GM18502 (cell line): ENCODE measurements at regions not wholly inside any gene's neighbourhood (a gene's known extent, or its start where the extent isn't known, plus 50 kb on each side); places are given as distances from the start of the nearest gene placed in this dataset.
A peak's percentile ranks its signal among the peaks of the same experiment; 100 is the strongest.
"Not testable (repeated sequence)": the region's sequence is repeated elsewhere in the genome, so short reads cannot be mapped to it uniquely, and the experiment has no call there.

Source experiments
- ATAC-seq: cut with Tn5 transposase; IDR thresholded peaks from one replicate; pipeline ENCODE4 v1.9.1; 2021; ENCODE audit warnings: mild to moderate bottlenecking; ENCODE audit not compliant: unreplicated experiment, poor library complexity

DNA sequence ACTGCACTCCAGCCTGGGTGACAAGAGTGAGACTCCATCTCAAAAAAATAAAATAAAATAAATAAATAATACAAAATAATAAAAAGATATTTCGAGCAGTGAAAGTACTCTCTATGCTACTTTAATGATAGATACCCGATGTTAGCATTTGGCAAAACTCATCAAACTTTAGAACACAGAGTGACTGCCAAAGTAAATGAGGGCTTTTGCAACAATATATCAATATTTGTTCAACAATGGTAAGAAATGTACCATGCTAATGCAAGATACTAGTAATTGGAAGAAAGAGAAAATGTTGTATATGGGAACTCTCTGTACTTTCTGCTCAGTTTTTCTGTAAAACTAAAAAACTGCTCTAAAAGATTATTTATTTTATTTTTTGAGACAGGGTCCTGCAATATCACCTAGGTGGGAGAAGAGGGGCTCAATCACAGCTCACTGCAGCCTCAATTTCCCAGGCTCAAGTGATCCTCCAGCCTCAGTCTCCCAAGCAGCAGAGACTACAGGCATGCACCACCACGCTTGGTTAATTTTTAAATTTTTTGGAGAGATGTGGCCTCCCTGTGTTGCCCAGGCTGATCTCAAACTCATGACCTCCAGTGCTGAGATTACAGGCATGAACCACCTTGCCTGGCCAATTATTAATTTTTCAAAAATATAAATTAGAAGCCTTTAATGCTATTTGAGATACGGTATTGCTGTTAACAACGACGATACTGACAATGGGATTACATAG is 650.5 kb upstream of the NR2F2 start:
- no peak for ATAC-seq

DNA sequence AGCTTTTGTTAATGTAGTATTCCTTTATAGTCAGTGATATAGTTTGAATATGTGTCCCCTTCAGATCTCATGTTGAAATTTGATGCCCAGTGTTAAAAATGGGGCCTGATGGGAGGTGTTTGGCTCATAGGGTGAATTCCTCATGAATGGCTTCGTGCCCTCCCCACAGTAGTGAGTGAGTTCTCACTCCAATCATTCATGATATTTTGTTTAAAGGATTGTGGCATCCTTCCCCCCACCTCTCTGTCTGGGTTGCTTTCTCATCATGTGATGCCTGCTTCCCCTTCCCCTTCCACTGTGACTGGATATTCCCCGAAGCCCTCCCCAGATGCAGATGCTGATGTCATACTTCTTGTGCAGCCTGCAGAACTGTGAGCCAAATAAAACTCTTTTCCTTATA is 649.8 kb upstream of the NR2F2 start:
- no peak for ATAC-seq

DNA sequence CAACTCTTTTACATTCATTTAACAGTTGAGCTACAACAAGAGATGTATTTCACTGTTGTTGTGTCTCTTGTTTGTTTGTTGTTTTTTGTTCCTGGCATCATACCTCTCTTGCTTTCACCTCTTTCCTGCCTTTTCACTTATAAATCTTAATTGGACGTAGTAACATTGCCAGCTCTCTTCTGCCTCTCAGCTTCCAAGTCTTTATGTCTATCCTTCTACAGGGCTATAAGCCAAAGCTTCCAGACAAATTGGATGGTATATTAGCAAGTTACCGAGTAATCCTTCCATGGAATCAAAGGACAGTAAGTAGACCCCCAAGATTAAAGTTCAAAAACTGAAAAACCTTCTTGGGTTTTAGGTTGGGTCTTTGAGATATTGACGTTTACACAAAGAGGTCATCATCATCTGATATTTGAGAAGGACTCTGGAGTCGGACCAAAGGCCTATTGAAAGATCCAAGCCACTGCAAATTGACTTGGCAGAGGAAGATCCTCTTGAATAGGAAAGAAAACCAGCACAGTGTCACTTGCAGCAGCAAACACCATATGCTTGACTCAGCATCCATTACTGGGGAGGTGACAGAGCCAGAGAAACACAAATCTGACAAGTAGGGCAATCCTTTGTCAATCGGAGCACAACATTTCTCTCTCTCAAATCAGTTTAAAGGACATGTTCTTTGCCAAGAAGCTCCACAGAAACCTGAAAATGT is 648.5 kb upstream of the NR2F2 start:
- no peak for ATAC-seq

DNA sequence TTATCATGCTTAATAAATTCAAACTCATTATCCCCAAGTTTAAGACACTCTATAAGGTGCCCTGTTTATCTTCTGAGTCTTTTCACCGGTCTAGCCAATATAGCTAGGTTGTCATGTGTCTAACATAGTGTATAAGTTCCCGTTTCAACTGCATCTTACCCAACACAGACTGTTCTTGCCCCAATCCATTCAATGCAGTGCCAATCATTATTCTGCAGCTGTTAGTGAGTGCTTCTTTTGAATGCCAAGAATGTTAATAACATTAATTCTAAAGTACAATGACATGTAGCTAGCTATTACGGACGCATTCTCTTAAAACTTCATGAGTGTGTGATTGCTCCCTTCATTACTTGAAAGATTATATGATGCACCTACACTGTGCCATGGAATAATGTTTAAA is 646.4 kb upstream of the NR2F2 start:
- no peak for ATAC-seq

DNA sequence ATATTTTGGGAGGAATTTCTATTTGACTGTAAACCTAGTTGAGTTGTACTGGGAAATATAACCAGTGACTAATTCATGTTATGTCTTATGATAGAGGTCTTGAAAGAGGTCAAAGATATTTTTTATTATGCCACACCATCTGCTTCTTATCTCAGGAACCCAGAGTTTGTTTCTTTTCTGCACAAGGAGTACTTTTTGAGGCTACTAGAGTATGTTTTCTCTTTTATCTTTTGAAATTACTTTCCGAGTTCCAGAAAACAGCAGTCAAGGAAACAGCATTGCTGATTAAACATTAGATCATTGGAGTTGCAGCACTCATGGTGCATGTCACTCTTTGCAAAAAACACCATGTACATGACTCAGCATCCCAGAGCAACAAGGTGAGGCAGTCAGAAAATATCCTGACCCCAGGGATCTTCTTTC is 645.8 kb upstream of the NR2F2 start:
- no peak for ATAC-seq

DNA sequence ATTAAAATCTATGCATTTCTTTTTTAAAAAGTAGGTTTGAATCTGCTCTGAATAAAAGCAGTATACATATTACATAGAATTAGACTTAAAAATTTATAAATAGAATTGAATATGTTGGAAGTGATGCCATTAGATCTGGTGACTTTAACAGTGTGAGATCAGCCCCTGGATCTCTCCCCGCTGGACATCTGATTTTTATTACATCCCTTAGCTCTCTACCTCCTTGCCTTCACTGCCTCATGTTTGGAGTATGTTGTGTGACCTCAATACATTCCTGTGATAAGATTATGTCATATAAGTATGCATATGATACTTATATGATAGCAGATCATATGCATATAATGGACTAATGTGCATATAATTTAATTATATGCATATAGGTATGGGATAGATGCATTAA is 643.4 kb upstream of the NR2F2 start:
- no peak for ATAC-seq

DNA sequence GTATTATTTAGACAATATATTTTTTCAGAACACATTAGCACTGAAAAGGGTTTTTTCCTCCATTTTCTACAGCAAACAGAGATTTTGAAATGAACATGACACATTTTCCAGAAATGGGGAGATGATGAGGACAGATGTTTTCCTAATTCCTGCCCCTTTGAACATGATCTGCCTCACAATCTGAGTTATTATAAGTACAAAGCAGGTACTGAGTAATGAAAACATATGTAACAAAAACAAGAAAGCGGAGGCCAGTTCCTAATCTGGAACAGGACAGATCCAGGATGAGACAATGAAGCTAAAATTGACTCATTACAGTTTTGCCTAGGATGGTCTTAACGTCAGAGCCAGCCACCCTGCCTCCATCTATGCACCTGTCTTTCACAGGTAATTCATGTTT is 642.8 kb upstream of the NR2F2 start:
- no peak for ATAC-seq

DNA sequence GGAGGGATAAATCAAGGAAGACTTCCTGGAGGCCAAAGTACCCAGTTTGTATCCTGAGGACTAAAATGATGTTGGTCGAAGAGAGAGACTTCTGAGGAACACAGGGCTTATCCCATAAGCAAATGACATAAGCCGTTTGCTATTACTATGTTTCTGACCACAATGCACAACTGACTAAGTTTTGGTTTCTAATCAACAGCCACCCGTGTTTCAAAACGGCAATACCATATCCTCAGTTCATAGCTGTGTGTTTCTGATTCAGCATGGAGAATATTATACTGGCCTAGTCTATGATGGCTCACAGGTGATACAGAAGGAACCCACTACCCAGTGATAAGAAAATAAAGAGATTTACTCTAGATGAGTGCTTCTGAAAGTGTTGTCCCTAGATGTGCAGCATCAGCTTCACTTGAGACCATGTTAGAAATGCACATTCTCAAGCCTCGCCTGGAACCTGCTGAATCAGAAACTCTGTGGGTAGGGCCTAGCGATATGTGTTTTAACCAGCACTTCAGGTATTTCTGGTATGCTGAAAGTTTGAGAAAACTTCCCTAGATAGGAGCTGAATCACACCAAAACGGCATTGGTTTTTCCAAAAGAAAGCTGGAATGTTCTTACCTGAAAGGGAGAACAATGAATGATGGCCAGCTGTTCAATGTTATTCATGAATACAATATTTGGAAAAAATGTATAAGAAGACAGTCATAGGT is 639.7 kb upstream of the NR2F2 start:
- ATAC-seq = peak; percentile 50

DNA sequence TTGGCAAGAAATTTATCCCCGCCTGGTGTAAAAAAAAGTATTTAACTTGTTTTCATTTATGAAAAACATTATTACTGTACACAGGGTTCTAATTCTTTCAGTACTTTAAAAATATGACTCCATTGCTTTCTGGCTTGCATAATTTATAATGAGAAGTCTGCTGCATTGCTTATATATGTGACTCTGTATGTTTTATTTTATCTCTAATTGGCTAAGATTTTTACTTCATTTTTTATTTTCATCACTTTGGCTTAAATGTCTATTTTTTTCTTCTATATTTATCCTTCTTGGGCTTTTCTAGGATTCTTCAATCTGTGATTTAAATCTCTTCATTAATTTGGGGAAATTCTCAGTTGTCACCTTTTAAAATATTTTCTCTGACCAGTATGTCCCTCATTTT is 636.6 kb upstream of the NR2F2 start:
- no peak for ATAC-seq

DNA sequence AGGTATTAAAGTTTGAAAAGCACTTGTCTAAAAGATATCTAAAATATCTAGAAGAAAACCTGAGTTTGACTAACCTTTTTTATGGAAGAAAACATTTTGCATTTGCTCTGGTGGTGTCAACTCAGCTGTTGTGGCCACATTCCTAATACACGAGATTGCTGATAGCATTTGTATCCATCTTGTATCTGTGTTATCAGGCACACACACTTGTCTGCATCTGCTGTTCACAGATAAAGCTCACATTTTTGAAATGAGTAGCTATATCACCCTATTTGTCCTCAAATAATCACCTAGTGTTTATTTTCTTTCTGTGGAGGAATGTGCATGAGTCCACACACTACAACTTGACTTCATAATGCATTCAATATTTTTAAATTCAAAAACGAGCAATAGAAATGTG is 632.3 kb upstream of the NR2F2 start:
- no peak for ATAC-seq

DNA sequence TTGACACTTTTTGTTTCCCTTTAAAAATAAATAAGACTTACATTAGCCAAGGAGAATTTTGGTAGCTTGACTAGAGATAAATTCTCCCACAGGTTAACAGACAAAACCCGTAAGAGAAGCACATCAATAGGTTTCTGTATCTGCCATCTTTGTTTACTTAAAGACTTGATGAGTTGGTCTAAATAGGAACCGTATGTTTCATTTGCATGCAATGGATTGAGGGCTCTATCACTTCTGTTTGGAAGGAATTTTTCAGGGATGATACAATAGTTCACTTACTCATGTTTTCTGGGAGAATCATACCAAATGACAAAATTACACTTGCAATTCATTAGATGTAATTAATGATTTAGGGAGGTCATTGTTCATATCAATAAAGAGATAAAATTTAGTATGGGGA is 631.5 kb upstream of the NR2F2 start:
- no peak for ATAC-seq

DNA sequence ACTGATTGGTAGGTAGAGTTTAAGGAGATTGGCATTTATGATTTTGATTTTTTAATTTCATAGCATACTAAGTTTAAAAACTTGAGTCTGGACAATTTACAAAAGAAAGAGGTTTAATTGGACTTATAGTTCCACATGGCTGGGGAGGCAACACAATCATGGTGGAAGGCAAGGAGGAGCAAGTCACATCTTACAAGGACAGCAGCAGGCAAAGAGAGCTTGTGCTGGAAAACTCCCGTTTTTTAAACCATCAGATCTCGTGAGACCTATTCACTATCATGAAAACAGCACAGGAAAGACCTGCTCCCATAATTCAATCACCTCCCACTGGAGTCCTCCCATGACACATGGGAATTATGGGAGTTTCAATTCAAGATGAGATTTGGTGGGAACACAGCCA is 630.9 kb upstream of the NR2F2 start:
- ATAC-seq = no peak

DNA sequence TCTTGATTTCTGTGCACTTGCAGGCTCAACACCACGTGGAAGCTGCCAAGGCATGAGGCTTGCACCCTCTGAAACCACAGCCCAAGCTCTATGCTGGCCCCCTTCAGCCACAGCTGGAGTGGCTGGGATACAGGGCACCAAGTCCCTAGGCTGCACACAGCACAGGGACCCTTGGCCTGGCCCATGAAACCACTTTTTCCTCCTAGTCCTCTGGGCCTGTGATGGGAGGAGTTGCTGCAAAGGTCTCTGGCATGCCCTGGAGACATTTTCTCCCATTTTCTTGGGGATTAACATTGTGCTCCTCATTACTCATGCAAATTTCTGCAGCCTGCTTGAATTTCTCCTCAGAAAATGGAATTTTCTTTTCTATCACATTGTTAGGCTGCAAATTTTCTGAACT is 629.8 kb upstream of the NR2F2 start:
- not testable (repeated sequence) for ATAC-seq

DNA sequence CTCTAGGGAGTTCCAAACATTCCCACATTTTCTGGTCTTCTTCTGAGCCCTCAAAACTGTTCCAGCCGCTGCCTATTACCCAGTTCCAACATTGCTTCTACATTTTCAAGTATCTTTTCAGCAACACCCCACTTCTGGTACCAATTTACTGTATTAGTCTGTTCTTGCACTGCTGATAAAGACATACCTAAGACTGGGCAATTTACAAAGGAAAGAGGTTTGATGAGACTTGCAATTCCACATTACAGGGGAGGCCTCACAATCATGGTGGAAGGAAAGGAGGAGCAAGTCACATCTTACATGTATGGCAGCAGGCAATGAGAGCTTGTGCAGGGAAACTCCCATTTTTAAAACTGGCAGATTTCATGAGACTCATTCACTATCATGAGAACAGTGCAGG is 629.1 kb upstream of the NR2F2 start:
- no peak for ATAC-seq

DNA sequence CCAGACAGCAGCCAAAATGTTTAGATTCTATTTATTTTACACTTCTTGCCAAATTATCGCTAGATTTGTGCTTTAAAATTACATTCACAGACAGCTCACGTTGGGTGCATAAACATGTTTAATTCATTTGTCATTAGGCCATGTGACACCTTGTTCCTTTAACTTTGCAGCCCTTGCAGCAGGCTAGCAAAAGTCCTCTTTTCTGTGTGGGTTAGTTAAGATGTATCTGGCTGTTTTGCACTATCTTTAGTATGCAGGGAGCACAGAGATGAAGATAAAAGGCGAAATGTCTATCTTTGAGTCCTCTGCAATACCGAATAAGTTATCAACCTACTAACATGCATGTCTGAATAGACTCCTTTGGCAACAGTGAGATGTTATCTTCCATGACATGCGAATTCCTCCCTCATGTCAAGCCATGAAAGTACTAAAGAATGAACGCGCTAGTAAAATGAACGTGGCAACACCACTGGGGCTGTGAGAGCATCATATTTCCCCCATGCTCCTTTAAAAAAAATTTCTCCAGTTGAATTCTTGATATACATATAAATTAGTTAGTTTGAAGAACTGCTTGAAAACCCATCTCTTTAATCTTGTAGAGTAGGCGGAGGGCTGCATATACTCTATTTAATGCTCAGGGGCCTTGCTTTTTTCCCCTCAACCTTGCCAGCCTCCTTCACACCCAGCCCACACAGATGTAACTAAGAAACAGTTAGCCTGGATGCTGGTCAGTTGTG is 620.4 kb upstream of the NR2F2 start:
- no peak for ATAC-seq

DNA sequence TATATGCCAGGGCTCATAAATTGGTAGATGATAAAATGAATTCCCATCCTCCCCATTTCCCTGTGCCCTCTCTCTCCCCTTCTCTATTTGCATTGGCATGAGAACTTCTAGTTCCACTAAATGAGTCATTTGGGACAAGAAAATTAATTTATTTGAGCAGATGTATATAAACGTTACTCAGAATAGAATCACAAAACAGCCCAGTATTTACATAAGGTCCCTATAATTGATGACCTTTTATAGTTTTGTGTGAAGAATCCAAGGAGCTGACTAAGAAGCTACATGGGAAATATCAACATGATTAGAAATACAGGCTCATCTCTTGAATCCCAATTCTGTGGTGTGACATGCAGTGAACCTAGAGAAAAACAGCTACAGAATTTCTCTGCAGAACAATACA is 617.7 kb upstream of the NR2F2 start:
- no peak for ATAC-seq

DNA sequence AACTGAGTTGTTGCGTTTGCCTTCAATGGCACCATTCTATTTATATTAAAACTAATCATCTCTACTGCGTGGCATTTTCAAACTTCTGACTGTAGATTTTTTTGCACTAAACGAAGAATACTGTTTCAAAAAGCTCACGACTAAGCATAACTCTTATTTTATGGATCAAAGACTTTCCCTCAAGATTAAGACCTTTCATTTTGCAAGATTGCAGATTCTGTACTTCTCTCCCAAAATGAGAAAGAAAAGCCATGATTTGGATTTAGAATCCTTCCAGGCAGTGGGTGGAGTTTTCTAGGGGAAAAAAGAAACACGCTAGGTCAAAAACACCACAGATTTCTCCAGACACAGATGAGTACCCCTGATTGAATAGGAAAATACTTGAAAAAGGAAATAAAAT is 617.2 kb upstream of the NR2F2 start:
- no peak for ATAC-seq

DNA sequence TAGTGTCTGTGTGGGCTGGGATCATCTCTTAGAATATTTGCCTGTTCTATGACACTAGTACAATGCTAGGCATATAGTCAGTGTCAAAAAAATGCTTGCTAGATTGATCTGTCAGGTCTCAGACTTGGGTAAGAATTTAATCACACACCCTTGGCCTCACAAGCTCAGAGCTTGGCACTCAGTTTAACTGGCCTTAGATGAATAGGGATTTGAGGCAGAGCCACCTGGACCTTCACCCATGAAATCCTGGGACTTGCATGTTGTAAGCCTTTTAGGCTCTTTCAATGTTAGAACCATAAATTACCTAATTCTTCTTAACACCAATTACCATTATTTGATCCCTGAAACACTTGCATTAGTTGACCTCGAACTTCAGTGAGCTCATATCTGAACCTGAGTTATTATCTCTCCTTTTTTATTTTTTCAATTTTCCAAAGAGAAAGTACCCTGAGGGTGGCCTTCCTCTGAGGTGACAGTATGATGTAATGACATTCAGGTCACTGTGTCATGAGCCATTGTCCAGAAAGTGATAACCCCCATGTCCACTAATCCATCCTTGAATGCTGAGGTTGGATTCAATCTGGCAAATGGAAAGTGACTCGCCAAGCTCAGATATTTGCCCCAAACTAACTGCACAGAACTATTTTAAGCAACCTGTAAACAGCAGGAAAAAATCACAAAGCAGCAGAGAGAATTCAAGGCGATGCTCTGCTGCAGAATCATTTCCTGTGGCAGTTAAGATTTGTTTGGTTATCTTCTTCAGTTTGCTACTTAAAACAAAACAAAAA is 615.2 kb upstream of the NR2F2 start:
- ATAC-seq = no peak

DNA sequence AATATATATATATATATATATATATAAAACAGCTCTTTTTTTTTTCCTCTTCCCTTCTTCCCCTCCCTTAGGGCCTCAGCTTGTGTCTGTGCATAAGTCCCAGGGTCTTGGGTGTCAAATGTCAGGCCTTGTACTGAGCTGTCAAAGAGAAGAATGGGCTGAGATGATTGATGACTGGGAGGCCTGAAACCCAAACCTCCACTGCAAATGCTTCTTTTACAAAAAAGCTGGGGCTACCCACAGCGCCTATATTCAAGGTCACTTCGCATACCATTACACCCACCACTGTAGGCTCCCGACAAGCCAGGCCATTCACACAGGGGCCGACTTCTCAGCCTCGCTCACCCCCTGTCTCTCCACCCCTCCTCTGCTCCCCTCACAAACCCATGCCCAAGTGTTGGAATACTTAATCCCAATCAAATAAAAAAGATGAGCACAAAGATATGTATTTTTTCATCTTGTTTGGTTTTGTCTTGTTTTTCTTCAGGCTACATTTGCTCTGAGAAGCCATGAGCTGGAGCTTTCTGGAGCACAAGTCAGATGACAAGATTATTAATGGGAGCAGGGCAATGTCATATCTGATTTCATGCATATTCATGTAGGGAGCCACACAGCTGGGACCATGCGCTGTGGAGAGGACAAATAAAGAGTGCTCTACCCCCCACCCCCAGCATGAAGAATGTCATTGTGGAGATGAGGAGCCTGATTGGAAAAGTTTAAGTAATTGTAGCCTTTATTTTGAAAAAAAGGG is 614.4 kb upstream of the NR2F2 start:
- no peak for ATAC-seq
